ENCODE measurements at regions not wholly inside any gene's neighbourhood (a gene's known extent, or its start where the extent isn't known, plus 50 kb on each side); places are given as distances from the start of the nearest gene placed in this dataset.
A peak's percentile ranks its signal among the peaks of the same experiment; 100 is the strongest.
"Not testable (repeated sequence)": the region's sequence is repeated elsewhere in the genome, so short reads cannot be mapped to it uniquely, and the experiment has no call there.

DNA sequence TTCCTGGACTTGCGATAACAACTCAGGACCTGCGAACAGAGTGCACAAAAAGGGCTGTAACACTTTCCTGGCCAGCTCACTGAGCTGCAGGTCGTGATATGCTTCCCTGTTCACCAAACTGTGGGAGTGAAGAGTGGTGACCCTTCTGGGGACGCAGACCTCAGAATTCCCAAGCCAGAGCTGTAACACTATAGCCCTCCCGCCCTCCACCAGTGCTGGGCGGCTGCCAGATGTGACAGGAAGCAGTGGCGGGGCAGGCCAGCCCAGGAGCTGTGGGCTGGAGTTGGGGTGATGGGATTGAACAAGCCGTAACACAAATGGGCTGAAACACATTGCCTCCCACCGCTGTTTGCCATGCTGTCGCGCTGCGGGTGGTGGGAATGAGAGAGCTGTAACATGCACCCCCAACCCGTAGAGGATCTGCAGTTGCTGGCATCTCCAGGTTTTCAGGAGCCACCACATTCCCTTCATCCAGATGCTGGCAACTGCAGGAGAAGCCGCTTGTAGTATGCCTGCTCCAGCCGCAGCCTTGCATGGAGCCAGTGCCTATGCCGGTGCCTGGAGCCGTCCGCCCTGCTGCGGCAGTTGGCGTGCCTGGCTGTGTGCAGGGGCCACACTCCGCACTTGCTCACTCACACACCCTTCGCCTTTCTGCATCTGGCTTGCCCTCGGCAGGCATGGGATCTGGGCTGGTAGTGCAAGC, 145.8 kb downstream of the GPCPD1 start:
- no peaks in the 10 kb centered on the region for H3K4me1 ChIP-seq
- TF ChIP-seq, protein P1, sequence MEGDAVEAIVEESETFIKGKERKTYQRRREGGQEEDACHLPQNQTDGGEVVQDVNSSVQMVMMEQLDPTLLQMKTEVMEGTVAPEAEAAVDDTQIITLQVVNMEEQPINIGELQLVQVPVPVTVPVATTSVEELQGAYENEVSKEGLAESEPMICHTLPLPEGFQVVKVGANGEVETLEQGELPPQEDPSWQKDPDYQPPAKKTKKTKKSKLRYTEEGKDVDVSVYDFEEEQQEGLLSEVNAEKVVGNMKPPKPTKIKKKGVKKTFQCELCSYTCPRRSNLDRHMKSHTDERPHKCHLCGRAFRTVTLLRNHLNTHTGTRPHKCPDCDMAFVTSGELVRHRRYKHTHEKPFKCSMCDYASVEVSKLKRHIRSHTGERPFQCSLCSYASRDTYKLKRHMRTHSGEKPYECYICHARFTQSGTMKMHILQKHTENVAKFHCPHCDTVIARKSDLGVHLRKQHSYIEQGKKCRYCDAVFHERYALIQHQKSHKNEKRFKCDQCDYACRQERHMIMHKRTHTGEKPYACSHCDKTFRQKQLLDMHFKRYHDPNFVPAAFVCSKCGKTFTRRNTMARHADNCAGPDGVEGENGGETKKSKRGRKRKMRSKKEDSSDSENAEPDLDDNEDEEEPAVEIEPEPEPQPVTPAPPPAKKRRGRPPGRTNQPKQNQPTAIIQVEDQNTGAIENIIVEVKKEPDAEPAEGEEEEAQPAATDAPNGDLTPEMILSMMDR (IDR thresholded peaks at IDR 0.05), result no peak
- no peak for TF ChIP-seq POLR2A (IDR thresholded peaks at IDR 0.05)

DNA sequence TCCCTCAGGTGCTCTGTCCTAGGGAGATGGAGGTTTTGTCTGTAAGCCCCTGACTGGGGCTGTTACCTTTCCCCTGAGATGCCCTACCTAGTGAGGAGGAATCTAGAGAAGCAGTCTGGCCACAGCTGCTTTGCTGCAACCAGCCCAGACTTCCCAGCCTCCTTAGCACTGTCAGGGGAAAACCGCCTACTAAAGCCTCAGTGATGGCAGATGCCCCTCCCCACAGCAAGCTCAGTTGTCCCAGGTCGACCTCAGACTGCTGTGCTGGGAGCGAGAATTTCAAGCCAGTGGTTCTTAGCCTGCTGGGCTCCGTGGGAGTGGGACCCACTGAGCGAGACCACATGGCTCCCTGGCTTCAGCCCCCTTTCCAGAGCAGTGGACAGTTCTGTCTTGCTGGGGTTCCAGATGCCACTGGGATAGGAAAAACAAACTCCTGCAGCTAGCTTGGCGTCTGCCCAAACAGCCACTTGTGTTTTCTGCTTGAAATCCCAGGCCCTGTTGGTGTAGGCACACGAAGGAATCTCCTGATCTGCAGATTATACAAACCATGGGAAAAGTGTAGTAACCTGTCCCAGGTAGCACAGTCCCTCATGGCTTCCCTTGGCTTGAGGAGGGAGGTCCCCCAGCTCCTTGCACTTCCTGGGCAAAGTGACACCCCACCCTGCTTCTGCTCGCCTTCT, 146.4 kb upstream of the PROKR2 start:
- Histone ChIP-seq H3K4me3 (no peak overlapping the region), H3K4me1 (no peaks in the 10 kb centered on the region), H3K27ac (no peak overlapping the region), H3K9me3 (peaks cover 0 to 6% (median 0%) of the 10 kb centered on the region in 4 donors), H3K36me3 (no peaks in the 10 kb centered on the region), H3K27me3 (no peaks in the 10 kb centered on the region)
- no peak for DNase-seq
- no peak for TF ChIP-seq POLR2A (IDR thresholded peaks at IDR 0.05)
- TF ChIP-seq, protein P1 (IDR thresholded peaks at IDR 0.05), result no peak

More for the DNA sequence above, 145.8 kb downstream of the GPCPD1 start:
- H3K27ac ChIP-seq, result no peak overlapping the region
- H3K36me3 ChIP-seq, result no peaks in the 10 kb centered on the region
- DNase-seq, result no peak
- H3K4me3 ChIP-seq, result no peak overlapping the region
- peaks cover 0 to 3% (median 0%) of the 10 kb centered on the region in 4 donors for H3K9me3 ChIP-seq
- H3K27me3 ChIP-seq, result no peaks in the 10 kb centered on the region

DNA sequence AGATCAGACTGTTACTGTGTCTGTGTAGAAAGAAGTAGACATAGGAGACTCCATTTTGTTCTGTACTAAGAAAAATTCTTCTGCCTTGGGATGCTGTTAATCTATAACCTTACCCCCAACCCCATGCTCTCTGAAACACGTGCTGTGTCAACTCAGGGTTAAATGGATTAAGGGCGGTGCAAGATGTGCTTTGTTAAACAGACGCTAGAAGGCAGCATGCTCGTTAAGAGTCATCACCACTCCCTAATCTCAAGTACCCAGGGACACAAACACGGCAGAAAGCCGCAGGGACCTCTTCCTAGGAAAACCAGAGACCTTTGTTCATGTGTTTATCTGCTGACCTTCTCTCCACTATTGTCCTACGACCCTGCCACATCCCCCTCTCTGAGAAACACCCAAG, 137.0 kb upstream of the PROKR2 start:
- TF ChIP-seq, protein P1 (IDR thresholded peaks at IDR 0.05), result peak in 4 of 6 experiments; percentile 8 to 47 (median 35)
- not testable (repeated sequence) for H3K4me1 ChIP-seq, H3K27ac ChIP-seq, H3K4me3 ChIP-seq, H3K36me3 ChIP-seq, DNase-seq, H3K27me3 ChIP-seq, H3K9me3 ChIP-seq

DNA sequence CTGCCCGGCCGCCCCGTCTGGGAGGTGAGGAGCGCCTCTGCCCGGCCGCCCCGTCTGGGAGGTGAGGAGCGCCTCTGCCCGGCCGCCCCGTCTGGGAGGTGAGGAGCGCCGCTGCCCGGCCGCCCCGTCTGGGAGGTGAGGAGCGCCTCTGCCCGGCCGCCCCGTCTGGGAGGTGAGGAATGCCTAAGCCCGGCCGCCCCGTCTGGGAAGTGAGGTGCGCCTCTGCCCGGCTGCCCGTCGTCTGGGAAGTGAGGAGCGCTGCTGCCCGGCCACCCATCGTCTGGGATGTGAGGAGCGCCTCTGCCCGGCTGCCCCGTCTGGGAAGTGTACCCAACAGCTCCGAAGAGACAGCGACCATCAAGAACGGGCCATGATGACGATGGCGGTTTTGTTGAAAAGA, 136.6 kb upstream of the PROKR2 start:
- DNase-seq, H3K4me3 ChIP-seq, H3K27ac ChIP-seq, H3K27me3 ChIP-seq, H3K9me3 ChIP-seq, H3K4me1 ChIP-seq, H3K36me3 ChIP-seq: not testable (repeated sequence)

DNA sequence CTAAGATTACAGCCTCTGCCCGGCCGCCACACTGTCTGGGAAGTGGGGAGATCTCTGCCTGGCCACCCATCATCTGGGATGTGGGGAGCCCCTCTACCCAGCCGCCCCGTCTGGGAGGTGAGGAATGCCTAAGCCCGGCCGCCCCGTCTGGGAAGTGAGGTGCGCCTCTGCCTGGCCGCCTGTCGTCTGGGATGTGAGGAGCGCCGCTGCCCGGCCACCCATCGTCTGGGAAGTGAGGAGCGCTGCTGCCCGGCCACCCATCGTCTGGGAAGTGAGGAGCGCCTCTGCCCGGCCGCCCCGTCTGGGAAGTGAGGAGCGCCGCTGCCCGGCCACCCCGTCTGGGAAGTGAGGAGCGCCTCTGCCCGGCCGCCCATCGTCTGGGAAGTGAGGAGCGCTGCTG, 135.9 kb upstream of the PROKR2 start:
- H3K4me1 ChIP-seq, H3K9me3 ChIP-seq, H3K27ac ChIP-seq, H3K36me3 ChIP-seq, DNase-seq, H3K27me3 ChIP-seq, H3K4me3 ChIP-seq: not testable (repeated sequence)

DNA sequence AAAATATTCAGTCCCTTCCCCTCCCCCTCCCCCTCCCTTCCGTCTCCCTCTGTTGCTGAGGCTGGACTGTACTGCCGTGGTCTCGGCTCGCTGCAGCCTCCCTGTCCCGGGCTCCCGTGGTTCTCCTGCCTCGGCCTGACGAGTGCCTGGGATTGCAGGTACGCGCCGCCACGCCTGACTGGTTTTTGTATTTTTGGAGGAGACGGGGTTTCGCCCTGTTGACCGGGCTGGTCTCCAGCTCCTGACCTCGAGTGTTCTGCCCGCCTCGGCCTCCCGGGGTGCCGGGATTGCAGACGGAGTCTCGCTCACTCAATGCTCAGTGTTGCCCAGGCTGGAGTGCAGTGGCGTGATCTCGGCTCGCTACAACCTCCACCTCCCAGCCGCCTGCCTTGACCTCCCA, 135.5 kb upstream of the PROKR2 start:
- H3K4me1 ChIP-seq, H3K9me3 ChIP-seq, H3K27ac ChIP-seq, H3K27me3 ChIP-seq, DNase-seq, H3K4me3 ChIP-seq, H3K36me3 ChIP-seq: not testable (repeated sequence)

DNA sequence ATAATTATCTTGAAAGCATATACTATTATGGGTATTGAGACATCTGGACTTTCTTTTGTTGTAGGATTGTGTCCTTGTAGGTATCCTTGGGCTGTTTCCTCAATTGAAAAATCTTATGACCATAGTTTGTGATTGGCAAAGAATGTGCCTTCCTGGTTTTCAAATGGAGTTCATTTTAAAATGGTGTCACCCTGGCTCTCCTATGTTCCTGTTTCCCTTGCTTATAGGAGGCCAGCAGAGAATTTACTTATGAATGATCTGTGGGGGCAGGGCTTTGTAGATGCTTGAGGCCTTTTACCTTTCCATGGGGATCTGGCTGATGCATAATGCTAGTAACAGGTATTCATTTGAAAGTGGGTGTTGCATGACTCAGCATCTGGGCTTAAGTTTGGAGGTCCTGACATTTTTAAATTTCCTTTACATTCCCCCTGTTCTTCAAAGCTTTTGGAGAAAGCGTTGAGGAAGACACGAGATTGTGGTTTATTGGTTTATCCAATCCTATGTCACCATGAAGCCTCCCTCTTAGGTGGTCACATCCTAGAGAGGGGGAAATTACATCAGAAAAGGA, 135.0 kb upstream of the PROKR2 start:
- Histone ChIP-seq H3K4me1 (no peaks in the 10 kb centered on the region), H3K4me3 (no peak overlapping the region), H3K27ac (no peak overlapping the region), H3K9me3 (no peaks in the 10 kb centered on the region), H3K27me3 (no peaks in the 10 kb centered on the region), H3K36me3 (no peaks in the 10 kb centered on the region)
- TF ChIP-seq POLR2A (IDR thresholded peaks at IDR 0.05), result no peak
- TF ChIP-seq, protein P1 (IDR thresholded peaks at IDR 0.05), result no peak
- DNase-seq, result no peak

Measured in Peyer's patch (tissue), 4 donors.